CD1c-positive myeloid dendritic cell (primary cell): ENCODE measurements at regions not wholly inside any gene's neighbourhood (a gene's known extent, or its start where the extent isn't known, plus 50 kb on each side); places are given as distances from the start of the nearest gene placed in this dataset.
"Not testable (repeated sequence)": the region's sequence is repeated elsewhere in the genome, so short reads cannot be mapped to it uniquely, and the experiment has no call there.

Source experiments
- DNase-seq: peaks from one replicate; pipeline ENCODE4 v3.0.0-alpha.2; 2016; ENCODE audit errors: extremely low spot score

DNA sequence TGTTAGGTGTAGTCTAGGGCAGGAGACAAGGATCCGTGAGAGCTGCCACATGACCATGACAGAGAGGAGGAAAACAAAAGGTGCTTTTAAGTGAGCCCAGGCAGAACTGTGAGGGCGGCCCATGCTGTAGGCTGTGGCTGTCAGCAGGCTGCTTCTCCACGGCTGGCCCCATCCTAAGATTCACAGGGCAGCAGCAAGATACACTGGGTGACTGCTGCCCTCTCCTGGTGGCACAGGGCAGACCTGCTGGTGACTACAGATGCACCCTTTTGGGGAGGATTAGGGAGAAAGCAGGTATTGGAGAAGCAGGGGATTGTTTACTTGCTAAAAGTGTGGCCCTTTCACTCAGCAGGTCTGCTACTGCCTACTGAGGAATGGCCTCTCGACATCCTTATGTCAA lies 112.2 kb upstream of the CCZ1B start:
- not testable (repeated sequence) for DNase-seq

DNA sequence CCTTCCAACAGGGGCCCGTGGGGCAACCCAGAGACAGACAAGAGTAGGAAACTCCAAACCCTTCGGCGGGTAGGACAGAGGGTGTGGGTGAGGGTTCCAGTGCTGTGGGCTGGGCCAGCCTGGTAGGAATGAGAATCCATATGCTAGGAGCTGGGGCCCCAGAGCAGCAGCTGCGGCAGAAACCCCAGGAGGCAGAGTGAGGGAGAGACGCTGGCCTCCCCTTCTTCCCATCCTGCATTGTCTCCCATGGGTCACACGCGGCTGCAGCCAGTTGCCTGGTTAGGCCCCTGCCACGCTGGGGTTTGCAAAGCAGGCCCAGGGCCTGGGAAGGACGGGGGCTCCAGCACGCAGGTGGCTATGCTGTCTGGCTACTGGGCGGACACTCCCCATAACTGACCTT lies 113.1 kb upstream of the CCZ1B start:
- not testable (repeated sequence) for DNase-seq

DNA sequence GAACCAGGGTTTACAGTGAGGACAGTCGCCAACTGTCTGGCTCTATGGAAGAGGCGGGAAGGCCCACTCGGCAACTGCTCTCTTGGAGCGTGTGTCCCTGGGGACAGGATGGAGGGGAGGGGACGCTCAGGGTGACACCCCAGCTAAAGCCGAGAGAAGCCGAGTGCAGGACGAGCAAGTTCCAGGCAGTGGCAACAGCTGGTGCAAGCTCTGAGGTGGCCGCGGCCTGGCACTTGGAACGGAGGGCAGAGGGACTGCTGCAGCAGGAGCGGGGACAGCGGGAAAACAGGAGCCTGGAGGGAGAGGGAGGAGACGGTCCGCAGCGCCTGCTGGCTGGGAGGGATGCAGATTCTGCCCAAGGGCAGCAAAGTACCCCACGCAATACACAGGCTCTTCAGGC lies 113.8 kb upstream of the CCZ1B start:
- DNase-seq: not testable (repeated sequence)

DNA sequence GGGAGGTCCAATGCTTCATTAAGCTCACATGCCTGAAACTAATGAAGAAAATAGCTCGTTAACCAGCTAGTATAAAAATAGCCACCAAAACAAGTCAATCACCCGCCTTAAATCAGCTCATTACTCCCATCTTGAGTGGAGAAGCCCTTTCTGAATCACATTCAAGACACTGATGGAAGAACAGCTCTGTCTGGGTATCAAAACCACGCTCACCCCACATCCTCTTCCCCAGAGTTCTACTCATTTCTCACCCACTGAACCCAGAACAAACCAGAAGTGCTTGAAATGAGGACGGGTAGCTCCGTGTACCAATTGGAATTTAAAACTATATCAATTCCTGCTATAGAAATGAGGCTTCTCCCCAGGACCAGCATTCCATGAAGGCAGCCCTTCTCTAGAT lies 120.8 kb upstream of the CCZ1B start:
- not testable (repeated sequence) for DNase-seq

DNA sequence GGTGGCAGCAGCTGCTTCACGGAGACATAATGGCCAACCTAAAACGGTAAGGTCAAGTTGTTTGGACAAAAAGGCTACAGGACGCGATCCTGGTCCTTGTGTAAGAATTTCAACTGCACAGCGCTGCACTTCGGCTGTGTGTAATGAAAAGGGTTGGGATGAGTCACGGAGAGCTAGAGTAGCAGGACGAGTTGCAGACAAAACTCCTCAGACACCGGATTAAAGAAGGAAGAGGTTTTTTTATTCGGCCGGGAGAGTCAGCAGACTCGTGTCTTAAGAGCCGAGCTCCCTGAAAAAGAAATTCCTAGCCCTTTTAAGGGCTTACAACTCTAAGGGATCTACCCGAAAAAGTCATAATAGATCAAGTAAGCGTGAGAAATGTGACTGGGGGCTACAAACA lies 124.2 kb upstream of the CCZ1B start:
- not testable (repeated sequence) for DNase-seq

DNA sequence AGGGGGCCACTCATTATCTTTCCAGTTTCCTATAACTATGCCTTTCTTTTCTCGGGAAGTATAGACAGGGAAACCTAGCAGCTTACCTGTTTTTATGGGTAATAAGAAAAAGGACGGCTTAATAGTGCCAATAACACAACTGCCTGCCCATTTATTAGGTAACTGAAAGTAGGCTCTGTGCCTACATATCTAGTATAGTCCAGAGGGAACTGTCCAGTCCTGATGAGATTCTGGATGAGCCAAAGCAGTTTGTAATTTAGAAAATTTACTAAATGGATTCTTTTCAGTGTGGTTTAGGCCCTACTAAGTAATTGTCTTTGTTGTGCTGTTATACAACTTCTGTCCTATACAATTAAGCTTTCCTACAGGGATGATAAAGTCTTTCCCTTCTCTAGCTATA lies 125.5 kb upstream of the CCZ1B start:
- not testable (repeated sequence) for DNase-seq

DNA sequence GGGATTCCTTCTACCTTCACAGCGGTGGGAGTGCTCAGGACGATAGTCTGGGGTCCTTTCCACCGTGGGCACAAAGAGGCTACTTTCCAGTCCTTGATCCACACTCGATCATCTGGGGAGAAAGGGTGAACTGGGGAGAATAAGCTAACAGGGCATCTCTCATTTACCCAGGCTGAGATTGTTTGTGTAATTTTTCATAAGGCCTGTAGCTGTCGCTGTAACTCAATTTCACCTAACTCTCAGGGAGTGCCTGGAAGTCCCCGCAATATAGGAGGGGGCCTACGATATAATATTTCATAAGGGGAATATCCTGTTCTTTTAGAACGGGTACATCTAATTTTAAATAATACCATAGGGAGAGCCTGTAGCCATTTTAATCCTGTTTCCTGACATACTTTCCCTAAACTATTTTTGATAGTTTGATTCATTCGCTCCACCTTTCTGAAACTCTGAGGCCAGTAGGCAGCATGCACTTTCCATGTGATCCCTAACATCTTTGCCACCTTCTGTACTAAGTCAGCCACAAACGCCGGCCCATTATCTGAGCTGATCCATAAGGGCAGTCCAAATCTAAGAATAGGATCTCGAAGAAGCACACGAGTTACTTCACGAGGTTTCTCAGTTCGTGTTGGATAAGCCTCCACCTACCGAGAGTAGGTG lies 127.2 kb upstream of the CCZ1B start:
- DNase-seq: not testable (repeated sequence)

DNA sequence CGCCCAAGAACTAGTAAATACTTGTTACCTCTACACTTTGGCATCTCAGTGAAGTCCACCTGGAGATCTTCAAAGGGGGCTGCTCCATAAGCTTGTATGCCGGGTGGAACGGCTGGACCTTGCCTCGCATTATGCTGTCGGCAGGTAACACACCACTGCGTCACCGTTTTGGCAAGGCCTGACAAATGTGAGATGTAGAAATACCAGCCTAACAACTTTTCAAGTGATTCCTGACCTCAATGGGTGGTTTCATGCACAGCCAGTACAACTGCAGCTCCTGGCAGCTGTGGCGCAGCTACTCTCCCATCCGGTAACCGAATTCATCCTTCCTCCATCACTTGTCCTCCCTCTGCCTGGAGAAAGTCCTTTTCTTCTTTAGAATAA lies 127.7 kb upstream of the CCZ1B start:
- DNase-seq: not testable (repeated sequence)

DNA sequence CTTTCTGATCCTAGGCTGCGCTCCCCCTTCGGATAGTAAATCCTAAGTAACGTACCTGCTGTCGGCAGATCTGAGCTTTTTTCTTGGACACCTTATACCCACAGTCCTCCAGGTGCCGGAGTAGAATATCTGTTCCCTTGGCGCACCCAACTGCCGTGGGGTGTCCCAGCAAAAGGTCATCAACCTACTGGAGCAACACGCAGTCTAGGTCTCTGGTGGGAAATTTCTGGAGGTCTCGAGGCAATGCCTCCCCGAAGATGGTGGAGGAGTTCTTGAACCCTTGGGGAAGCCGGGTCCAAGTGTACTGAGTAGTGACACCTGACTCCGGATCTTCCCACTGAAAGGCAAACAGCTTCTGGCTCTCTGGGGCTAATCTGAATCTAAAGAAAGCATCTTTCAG lies 129.3 kb upstream of the CCZ1B start:
- not testable (repeated sequence) for DNase-seq

DNA sequence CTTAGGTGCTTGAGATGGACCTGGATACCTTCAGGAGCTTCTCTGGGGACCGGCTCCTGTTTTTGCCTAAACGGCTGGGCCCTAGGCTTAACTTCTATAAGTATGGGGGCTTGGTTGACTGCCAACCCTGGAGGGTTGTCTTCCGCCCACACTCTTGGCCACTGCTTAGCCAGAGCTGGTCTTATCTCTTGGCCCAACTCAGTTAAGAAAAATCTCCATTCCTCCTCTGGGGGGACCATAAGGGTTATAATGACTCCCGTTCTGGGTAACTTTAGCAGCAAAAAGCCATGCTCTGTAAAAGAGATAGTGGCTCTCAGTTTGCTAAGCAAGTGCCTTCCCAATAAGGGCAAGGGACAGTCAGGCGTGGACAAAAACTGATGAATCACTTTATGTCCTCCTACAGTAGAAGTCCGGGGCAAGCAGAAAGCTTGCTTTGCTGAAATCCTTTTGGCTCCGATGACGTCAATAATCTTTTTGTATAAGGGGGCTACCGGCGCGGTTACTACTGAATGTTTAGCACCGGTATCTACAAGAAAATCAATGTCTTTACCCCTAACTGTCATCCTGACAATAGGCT lies 130.0 kb upstream of the CCZ1B start:
- not testable (repeated sequence) for DNase-seq

DNA sequence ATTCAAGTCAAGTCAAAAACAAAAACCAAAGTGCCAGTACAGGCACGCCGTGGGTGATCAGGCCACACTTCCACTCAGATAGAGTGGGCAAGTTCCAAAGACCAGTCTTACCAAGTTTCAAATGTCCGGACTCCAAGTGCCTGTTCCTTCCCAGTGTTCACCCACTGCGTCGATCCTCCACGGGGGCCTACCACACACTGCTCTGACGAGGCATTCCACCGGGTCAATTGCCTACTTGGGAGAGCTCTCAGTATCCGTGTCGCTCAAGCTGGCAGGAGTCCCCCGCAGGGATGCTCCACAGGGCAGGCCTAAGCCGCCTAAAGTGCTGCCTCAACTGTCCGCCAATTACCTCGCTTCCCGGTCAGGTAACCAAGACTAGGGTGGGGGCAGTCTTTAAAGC lies 132.3 kb upstream of the CCZ1B start:
- not testable (repeated sequence) for DNase-seq

DNA sequence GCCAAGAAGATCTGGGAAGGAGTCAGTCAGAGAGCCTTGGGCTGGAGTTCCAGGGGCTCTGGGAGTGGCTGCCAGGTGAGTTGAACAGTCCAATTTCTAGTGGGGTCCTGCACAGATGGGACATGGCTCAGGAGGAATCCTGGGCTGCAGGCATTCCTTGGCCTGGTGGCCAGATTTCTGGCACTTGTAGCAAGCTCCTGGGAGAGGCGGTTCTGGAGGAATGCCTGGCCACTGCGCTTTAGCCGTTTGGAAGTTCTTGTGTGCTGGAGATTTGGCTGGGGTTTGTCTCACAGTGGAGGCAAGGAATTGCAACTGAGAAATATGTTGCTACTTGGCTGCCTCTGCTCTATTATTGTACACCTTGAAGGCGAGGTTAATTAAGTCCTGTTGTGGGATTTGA lies 133.9 kb upstream of the CCZ1B start:
- not testable (repeated sequence) for DNase-seq

DNA sequence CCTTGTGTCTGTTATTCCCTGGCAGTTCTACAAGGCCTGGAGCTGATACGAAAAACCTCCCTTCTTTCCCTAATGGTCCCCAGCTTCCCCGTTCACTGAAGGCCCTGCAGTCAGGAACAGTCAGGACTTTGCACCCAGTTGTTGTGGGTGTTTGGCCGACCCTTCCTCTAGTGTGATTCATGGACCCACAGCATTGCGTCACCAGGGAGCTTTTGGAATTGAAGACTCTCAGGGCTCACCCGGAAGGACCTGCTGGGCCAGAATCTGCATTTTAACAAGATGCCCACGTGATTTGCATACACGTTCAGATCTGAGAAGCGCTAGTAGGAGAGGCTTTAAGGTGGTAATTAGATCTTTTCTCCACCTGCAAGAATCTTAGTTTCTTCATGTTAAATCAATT lies 136.8 kb upstream of the CCZ1B start:
- DNase-seq: not testable (repeated sequence)

DNA sequence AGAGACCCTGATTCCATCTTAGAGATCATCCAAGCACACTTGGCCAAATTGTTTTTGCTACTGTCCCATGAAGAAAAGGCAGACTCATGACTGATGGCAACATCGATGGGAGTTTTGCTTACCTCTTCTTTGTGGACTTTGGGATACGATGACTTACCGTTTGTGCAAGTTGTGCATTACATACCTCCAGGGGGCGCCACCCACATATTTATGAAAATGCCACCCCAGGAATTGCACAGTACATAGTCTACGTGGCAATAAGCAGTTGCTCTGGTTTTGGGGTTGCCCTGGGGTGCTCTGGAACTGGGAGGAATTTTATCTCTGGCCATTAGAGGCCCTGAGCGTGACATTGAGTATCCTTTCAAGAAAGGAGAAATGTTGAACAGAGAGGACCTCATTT lies 139.0 kb upstream of the CCZ1B start:
- peak; percentile 15 for DNase-seq

DNA sequence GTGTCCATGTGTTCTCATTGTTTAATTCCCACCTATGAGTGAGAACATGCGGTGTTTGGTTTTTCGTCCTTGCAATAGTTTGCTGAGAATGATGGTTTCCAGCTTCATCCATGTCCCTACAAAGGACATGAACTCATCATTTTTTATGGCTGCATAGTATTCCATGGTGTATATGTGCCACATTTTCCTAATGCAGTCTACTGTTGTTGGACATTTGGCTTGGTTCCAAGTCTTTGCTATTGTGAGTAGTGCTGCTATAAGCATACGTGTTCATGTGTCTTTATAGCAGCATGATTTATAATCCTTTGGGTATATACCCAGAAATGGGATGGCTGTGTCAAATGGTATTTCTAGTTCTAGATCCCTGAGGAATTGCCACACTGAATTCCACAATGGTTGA lies 144.1 kb upstream of the CCZ1B start:
- DNase-seq: not testable (repeated sequence)

DNA sequence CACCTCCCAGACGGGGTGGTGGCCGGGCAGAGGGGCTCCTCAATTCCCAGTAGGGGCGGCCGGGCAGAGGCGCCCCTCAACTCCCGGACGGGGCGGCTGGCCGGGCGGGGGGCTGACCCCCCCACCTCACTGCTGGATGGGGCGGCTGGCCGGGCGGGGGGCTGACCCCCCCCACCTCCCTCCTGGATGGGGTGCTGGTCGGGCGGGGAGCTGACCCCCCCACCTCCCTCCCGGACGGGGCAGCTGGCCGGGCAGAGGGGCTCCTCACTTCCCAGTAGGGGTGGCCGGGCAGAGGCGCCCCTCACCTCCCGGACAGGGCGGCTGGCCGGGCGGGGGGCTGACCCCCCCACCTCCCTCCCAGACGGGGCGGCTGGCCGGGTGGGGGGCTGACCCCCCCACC lies 148.8 kb upstream of the CCZ1B start:
- not testable (repeated sequence) for DNase-seq

DNA sequence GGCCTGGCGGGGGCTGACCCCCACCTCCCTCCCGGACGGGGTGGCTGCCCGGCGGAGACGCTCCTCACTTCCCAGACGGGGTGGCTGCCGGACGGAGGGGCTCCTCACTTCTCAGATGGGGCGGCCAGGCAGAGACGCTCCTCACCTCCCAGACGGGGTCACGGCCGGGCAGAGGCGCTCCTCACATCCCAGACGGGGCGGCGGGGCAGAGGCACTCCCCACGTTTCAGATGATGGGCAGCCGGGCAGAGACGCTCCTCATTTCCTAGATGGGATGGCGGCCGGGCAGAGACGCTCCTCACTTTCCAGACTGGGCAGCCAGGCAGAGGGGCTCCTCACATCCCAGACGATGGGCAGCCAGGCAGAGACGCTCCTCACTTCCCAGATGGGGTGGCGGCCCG lies 149.3 kb upstream of the CCZ1B start:
- DNase-seq: not testable (repeated sequence)

DNA sequence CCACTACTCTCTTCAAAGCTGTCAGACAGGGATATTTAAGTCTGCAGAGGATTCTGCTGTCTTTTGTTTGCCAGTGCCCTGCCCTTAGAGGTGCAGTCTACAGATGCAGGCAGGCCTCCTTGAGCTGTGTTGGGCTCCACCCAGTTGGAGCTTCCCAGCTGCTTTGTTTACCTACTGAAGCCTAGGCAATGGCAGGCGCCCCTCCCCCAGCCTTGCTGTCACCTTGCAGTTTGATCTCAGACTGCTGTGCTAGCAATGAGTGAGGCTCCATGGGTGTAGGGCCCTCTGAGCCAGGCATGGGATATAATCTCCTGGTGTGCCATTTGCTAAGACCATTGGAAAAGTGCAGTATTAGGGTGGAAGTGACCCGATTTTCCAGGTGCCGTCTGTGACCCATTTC lies 151.3 kb upstream of the CCZ1B start:
- not testable (repeated sequence) for DNase-seq

DNA sequence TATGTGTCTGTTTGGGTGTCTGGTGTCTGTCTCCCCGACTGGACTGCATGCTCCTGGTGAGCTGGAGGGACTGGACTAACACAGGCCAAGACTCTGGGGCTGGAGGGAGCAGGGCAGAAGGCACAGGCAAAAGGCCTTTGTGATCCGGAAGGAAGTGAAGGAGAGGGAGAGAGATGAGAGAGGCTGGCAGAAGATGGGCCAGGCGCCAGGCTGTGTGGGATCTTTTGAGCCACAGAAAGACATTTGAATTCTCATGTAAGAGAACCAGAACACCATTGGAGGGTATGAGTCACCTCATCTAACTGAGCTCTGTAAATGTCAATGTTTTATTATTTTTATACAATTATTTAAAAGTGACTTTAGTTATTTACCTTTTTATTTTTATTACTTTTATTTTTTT lies 152.3 kb upstream of the CCZ1B start:
- DNase-seq: not testable (repeated sequence)

DNA sequence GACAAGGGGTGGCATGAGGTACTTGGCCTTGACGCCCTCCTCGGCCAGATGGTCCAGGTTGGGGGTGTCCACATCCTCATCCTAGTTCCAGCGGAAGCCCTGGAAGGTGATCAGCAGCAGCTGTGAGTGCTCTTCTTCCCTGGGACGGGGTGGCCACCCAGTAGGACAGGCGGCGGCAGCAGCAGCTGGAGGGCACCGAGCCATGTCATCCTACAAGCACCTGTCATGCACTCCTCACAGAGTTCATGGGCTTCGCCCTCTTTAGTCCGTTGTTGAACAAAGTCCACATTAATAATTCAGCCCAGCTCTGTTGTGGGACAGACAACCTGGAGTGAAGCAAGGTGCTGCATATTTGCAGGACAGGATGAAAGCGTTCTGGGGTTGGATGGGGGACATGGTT lies 153.4 kb upstream of the CCZ1B start:
- DNase-seq: not testable (repeated sequence)

DNA sequence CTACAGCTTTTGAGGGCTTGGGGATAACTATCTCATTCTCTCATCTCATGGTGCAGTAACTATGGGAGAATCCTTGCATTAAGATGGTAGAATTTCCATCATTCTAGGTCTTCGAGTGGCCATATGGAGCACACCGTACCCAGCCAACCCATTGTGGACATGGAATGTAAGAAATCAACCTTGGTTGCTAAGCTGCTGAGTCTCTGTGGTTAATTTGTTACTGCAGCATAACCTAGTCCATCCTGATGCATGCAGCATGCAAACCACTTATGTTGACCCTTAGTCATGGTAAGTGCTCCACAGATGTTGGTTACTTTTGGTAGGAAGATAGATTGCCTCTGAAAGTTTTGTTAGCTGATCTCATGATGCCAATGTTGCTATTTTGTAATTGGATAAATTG lies 156.3 kb upstream of the CCZ1B start:
- DNase-seq: not testable (repeated sequence)

DNA sequence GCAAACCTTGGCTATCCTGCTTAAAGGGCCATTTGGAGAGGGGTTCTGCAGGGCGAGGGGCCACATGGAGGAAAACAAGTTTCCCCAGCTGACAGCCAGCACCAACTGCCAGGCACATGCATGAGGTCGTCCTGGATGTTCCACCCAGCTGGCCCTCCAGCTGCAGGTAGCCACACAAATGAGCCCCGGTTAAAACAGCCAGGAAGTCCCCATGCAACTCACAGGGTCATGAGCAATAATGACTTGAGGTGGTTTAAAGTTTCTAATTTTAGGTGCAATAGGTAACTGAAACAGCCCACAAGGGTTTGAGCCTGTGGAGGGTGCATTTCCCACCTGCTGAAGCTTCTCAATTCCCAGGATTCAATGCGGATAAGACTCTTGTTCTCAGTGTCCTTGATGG lies 160.8 kb upstream of the CCZ1B start:
- DNase-seq: not testable (repeated sequence)

DNA sequence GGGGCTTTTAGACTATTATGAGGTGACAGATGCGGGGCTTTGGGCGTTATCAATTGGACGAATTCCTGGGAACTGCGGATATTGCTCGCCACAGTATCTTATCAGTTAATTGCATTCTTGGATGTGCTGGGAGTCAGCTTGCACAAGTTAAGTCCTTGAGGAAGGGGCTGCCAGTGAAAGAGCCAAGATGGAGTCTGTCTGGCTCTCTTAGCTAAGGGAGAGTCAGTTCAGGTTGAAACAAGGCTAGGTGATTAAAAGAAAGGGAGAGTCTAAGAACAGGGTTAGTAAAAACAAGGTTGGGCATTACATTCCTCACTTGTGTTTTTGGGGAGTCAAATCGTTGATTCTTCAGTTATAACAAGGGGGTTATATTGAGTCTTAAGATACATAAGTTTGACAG lies 162.5 kb upstream of the CCZ1B start:
- DNase-seq: not testable (repeated sequence)

DNA sequence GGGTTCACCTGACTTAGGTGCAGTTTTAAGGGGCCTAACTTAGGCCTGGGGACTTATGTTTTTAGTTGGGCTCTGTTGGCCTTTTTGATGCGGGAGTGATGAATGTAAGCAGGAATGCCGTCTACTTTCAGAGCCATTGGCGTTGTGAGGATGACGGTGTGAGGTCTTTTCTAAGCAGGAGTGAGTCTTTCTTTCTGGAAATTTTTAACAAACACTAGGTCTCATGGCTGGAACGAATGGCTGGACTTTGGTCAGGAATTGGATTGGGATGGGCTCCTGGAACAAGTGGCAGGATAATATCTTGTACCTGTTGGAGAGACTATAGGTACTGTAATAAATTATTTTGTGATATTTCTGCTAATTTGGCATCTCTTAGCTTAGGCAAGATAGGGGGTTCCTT lies 163.9 kb upstream of the CCZ1B start:
- not testable (repeated sequence) for DNase-seq
